Gastroesophageal sphincter (tissue), 4 donors: ENCODE measurements at regions not wholly inside any gene's neighbourhood (a gene's known extent, or its start where the extent isn't known, plus 50 kb on each side); places are given as distances from the start of the nearest gene placed in this dataset.

Source experiments
- ATAC-seq: fragments of 150-250 bp; one replicate; pipeline ENCODE4 v1.9.1; 2016; ENCODE audit warnings: mild to moderate bottlenecking, moderate library complexity
- H3K27ac ChIP-seq, 4 donors: fragments of 200-600 bp; sonication (generic) in 3 of 4; 1 replicate in 3 of 4; 2 replicates in 1 of 4; pipeline ENCODE4 v1.5.1; 2016 to 2019
- H3K27me3 ChIP-seq: fragments of 200-600 bp; sonication (generic); one replicate; pipeline ENCODE4 v1.5.1; 2019
- H3K36me3 ChIP-seq, 2 donors: fragments of 200-600 bp; sonication (generic); one replicate each; pipeline ENCODE4 v1.5.1; 2019; ENCODE audit warnings: control low read depth in 1 of 2
- H3K4me1 ChIP-seq, 3 donors: fragments of 200-600 bp; sonication (generic); 1 replicate in 2 of 3; 2 replicates in 1 of 3; pipeline ENCODE4 v1.5.1; 2016 to 2019; ENCODE audit warnings: control low read depth in 2 of 3
- H3K4me3 ChIP-seq, 2 donors: fragments of 200-600 bp; sonication (generic); one replicate each; pipeline ENCODE4 v1.5.1; 2019; ENCODE audit warnings: mild to moderate bottlenecking in 1 of 2, moderate library complexity in 1 of 2
- H3K9me3 ChIP-seq, 3 donors: fragments of 200-600 bp; sonication (generic); one replicate each; pipeline ENCODE4 v1.5.1; 2017 to 2019; ENCODE audit warnings: control low read depth in 2 of 3
- CTCF ChIP-seq, 4 experiments: fragments of 200-600 bp in 2 of 4; fragments of 450-650 bp in 2 of 4; sonication (generic) in 1 of 4; IDR thresholded peaks; one replicate each; pipeline ENCODE4 v1.5.1; 2017 to 2019; ENCODE audit warnings: antibody characterized with exemption in 4 of 4, mild to moderate bottlenecking in 2 of 4, moderate library complexity in 2 of 4
- EP300 ChIP-seq: sonication (generic); formaldehyde crosslinking; IDR thresholded peaks from one replicate; pipeline ENCODE4 v1.6.1; 2017; ENCODE audit warnings: antibody characterized with exemption, mild to moderate bottlenecking
- POLR2A ChIP-seq, 2 donors: fragments of 450-650 bp; IDR thresholded peaks; one replicate each; pipeline ENCODE4 v1.6.1; 2017; ENCODE audit warnings: antibody characterized with exemption in 2 of 2, mild to moderate bottlenecking in 2 of 2, moderate library complexity in 1 of 2
- POLR2AphosphoS5 ChIP-seq: sonication (generic); formaldehyde crosslinking; IDR thresholded peaks from one replicate; pipeline ENCODE4 v1.6.1; 2017; ENCODE audit warnings: antibody characterized with exemption
- WGBS, 2 donors: methylation state at CpG; one replicate each; pipeline ENCODE4 v1.1.5; 2018; ENCODE audit warnings: low coverage in 1 of 2; 5-methylcytosine and 5-hydroxymethylcytosine counted together

- no peaks in the 10 kb centered on the region for H3K9me3 ChIP-seq
- no peak for TF ChIP-seq POLR2A (IDR thresholded peaks at IDR 0.05)
- TF ChIP-seq EP300 = no peak
- no peak for TF ChIP-seq CTCF (IDR thresholded peaks at IDR 0.05)
- no peak for TF ChIP-seq POLR2AphosphoS5
- H3K36me3 ChIP-seq = no peaks in the 10 kb centered on the region
- H3K27me3 ChIP-seq = no peaks in the 10 kb centered on the region
- H3K4me3 ChIP-seq = no peak overlapping the region
- ATAC-seq = no peak
- H3K4me1 ChIP-seq = no peaks in the 10 kb centered on the region
- WGBS, 2 donors = 30 to 52% methylated on average over 3 of the region's 3 CpGs
- no peak overlapping the region for H3K27ac ChIP-seq
These were observed 1095.9 kb upstream of the SORCS1 start for GRCh38 chr10:108260383-108260906.

GRCh38 chr10:108254089-108254488 lies 1089.6 kb upstream of the SORCS1 start:
- Histone ChIP-seq H3K9me3 (no peaks in the 10 kb centered on the region), H3K27ac (no peak overlapping the region), H3K4me1 (no peaks in the 10 kb centered on the region), H3K27me3 (no peaks in the 10 kb centered on the region), H3K4me3 (no peak overlapping the region), H3K36me3 (no peaks in the 10 kb centered on the region)
- ATAC-seq = no peak
- TF ChIP-seq POLR2A (IDR thresholded peaks at IDR 0.05) = no peak
- no peak for TF ChIP-seq EP300
- TF ChIP-seq POLR2AphosphoS5 = no peak
- no peak for TF ChIP-seq CTCF (IDR thresholded peaks at IDR 0.05)
- 94 to 100% methylated on average over 1 of the region's 1 CpG for WGBS, 2 donors

- no peak overlapping the region for H3K4me3 ChIP-seq
- H3K27ac ChIP-seq = no peak overlapping the region
- H3K4me1 ChIP-seq = no peaks in the 10 kb centered on the region
- ATAC-seq = no peak
- H3K36me3 ChIP-seq = no peaks in the 10 kb centered on the region
- TF ChIP-seq CTCF (IDR thresholded peaks at IDR 0.05) (no peak), POLR2AphosphoS5 (no peak), EP300 (no peak), POLR2A (IDR thresholded peaks at IDR 0.05) (no peak)
- H3K27me3 ChIP-seq = no peaks in the 10 kb centered on the region
- peaks cover 0 to 8% (median 0%) of the 10 kb centered on the region in 3 donors for H3K9me3 ChIP-seq
These were observed 1088.3 kb upstream of the SORCS1 start for GRCh38 chr10:108252771-108253170.

- H3K4me1 ChIP-seq = no peaks in the 10 kb centered on the region
- H3K27ac ChIP-seq = no peak overlapping the region
- no peak for TF ChIP-seq CTCF (IDR thresholded peaks at IDR 0.05)
- no peak for TF ChIP-seq POLR2AphosphoS5
- TF ChIP-seq EP300 = no peak
- TF ChIP-seq POLR2A (IDR thresholded peaks at IDR 0.05) = no peak
- peaks cover 0 to 12% (median 0%) of the 10 kb centered on the region in 3 donors for H3K9me3 ChIP-seq
- H3K4me3 ChIP-seq = no peak overlapping the region
- H3K27me3 ChIP-seq = no peaks in the 10 kb centered on the region
- ATAC-seq = no peak
- WGBS, 2 donors = 58 to 61% methylated on average over 2 to 4 of the region's 4 CpGs
- H3K36me3 ChIP-seq = no peaks in the 10 kb centered on the region
These were observed 1086.6 kb upstream of the SORCS1 start for GRCh38 chr10:108250936-108251620.

GRCh38 chr10:108249940-108250339 lies 1085.4 kb upstream of the SORCS1 start:
- H3K4me3 ChIP-seq = no peak overlapping the region
- H3K36me3 ChIP-seq = no peaks in the 10 kb centered on the region
- peaks cover 0 to 12% (median 0%) of the 10 kb centered on the region in 3 donors for H3K9me3 ChIP-seq
- no peaks in the 10 kb centered on the region for H3K4me1 ChIP-seq
- no peak for ATAC-seq
- H3K27ac ChIP-seq = no peak overlapping the region
- 69 to 88% methylated on average over 3 of the region's 3 CpGs for WGBS, 2 donors
- TF ChIP-seq EP300 = no peak
- no peak for TF ChIP-seq POLR2AphosphoS5
- no peak for TF ChIP-seq POLR2A (IDR thresholded peaks at IDR 0.05)
- no peak for TF ChIP-seq CTCF (IDR thresholded peaks at IDR 0.05)
- H3K27me3 ChIP-seq = no peaks in the 10 kb centered on the region
